ENCODE measurements at regions not wholly inside any gene's neighbourhood (a gene's known extent, or its start where the extent isn't known, plus 50 kb on each side); places are given as distances from the start of the nearest gene placed in this dataset.

GRCh38 chr1:234827656-234828055, 217.7 kb upstream of the IRF2BP2 start:
- Histone ChIP-seq H3K4me3 (ENCODE audit: low read depth in 2 of 2, low read length in 2 of 2) (no peak overlapping the region), H3K36me3 (ENCODE audit: control insufficient read depth, insufficient read depth, low read length) (no peaks in the 10 kb centered on the region), H3K4me1 (ENCODE audit: control insufficient read depth, insufficient read depth, low read length) (peaks cover 16% of the 10 kb centered on the region), H3K9me3 (ENCODE audit: control insufficient read depth, insufficient read depth, low read depth, low read length) (no peaks in the 10 kb centered on the region), H3K27ac (ENCODE audit: low read length) (peak overlapping the region; percentile 60), H3K27me3 (ENCODE audit: control insufficient read depth, insufficient read depth, low read length) (no peaks in the 10 kb centered on the region)
- intact Hi-C loops (cut with micrococcal nuclease; ENCODE audit: unreplicated experiment), result no loop called here
- BruUV-seq (replicated peaks), result no TSS peak
- in situ Hi-C loops (cut with HindIII; ENCODE audit: low pct_unique_long_range_greater_than_20kb, low sequenced_read_pairs), result no loop called here
- POLR2A ChIA-PET, result no interaction called here
- CTCF ChIA-PET, result no interaction called here
- ATAC-seq (no peak), DNase-seq (ENCODE audit: low read depth, low spot score) (no peak)
- TF ChIP-seq SIN3A (IDR thresholded peaks at IDR 0.05; ENCODE audit: borderline replicate concordance, insufficient read depth, low read depth, low read length) (no peak), POLR2AphosphoS5 (IDR thresholded peaks at IDR 0.05; ENCODE audit: low read depth, low read length) (no peak), TCF7L2 (IDR thresholded peaks at IDR 0.05; ENCODE audit: low read depth, low read length) (no peak), REST (IDR thresholded peaks at IDR 0.05; ENCODE audit: insufficient read depth in 1 of 2, low read depth in 2 of 2, low read length in 1 of 2) (no peak), CTCF (IDR thresholded peaks at IDR 0.05) (no peak)

GRCh38 chr1:234827181-234827580, 217.2 kb upstream of the IRF2BP2 start:
- ChIA-PET CTCF (no interaction called here), POLR2A (no interaction called here)
- no peaks in the 10 kb centered on the region for H3K36me3 ChIP-seq (ENCODE audit: control insufficient read depth, insufficient read depth, low read length)
- H3K9me3 ChIP-seq (ENCODE audit: control insufficient read depth, insufficient read depth, low read depth, low read length), result no peaks in the 10 kb centered on the region
- in situ Hi-C loops (cut with HindIII; ENCODE audit: low pct_unique_long_range_greater_than_20kb, low sequenced_read_pairs), result no loop called here
- no peak for TF ChIP-seq CTCF (IDR thresholded peaks at IDR 0.05)
- H3K27me3 ChIP-seq (ENCODE audit: control insufficient read depth, insufficient read depth, low read length), result no peaks in the 10 kb centered on the region
- no TSS peak for BruUV-seq (replicated peaks)
- H3K27ac ChIP-seq (ENCODE audit: low read length), result peak overlapping the region; percentile 60
- no peak for DNase-seq (ENCODE audit: low read depth, low spot score)
- intact Hi-C loops (cut with micrococcal nuclease; ENCODE audit: unreplicated experiment), result no loop called here
- H3K4me3 ChIP-seq (ENCODE audit: low read depth in 2 of 2, low read length in 2 of 2), result no peak overlapping the region
- no peak for ATAC-seq
- peaks cover 13% of the 10 kb centered on the region; the same call in 1 of the 2 replicates for H3K4me1 ChIP-seq (ENCODE audit: control insufficient read depth, insufficient read depth, low read length)

- POLR2A ChIA-PET, result no interaction called here
- DNase-seq (ENCODE audit: low read depth, low spot score) (no peak), ATAC-seq (no peak)
- no peak overlapping the region for H3K4me3 ChIP-seq (ENCODE audit: low read depth in 2 of 2, low read length in 2 of 2)
- in situ Hi-C loops (cut with HindIII; ENCODE audit: low pct_unique_long_range_greater_than_20kb, low sequenced_read_pairs) (no loop called here), intact Hi-C loops (cut with micrococcal nuclease; ENCODE audit: unreplicated experiment) (no loop called here)
- H3K4me1 ChIP-seq (ENCODE audit: control insufficient read depth, insufficient read depth, low read length), result peaks cover 10% of the 10 kb centered on the region; the same call in 1 of the 2 replicates
- CTCF ChIA-PET, result no interaction called here
- BruUV-seq (replicated peaks), result no TSS peak
- H3K27ac ChIP-seq (ENCODE audit: low read length), result peak overlapping the region; percentile 48; the same call in 1 of the 2 replicates
- no peaks in the 10 kb centered on the region for H3K9me3 ChIP-seq (ENCODE audit: control insufficient read depth, insufficient read depth, low read depth, low read length)
- no peaks in the 10 kb centered on the region for H3K27me3 ChIP-seq (ENCODE audit: control insufficient read depth, insufficient read depth, low read length)
- TF ChIP-seq SIN3A (IDR thresholded peaks at IDR 0.05; ENCODE audit: borderline replicate concordance, insufficient read depth, low read depth, low read length), result no peak
- no peak for TF ChIP-seq TCF7L2 (IDR thresholded peaks at IDR 0.05; ENCODE audit: low read depth, low read length)
- TF ChIP-seq REST (IDR thresholded peaks at IDR 0.05; ENCODE audit: insufficient read depth in 1 of 2, low read depth in 2 of 2, low read length in 1 of 2), result no peak
- TF ChIP-seq POLR2AphosphoS5 (IDR thresholded peaks at IDR 0.05; ENCODE audit: low read depth, low read length), result no peak
- no peak for TF ChIP-seq CTCF (IDR thresholded peaks at IDR 0.05)
- no peaks in the 10 kb centered on the region for H3K36me3 ChIP-seq (ENCODE audit: control insufficient read depth, insufficient read depth, low read length)
Measured at GRCh38 chr1:234826352-234826751, 216.4 kb upstream of the IRF2BP2 start.

All from Panc1 (cell line).